ENCODE measurements at regions not wholly inside any gene's neighbourhood (a gene's known extent, or its start where the extent isn't known, plus 50 kb on each side); places are given as distances from the start of the nearest gene placed in this dataset.

DNA sequence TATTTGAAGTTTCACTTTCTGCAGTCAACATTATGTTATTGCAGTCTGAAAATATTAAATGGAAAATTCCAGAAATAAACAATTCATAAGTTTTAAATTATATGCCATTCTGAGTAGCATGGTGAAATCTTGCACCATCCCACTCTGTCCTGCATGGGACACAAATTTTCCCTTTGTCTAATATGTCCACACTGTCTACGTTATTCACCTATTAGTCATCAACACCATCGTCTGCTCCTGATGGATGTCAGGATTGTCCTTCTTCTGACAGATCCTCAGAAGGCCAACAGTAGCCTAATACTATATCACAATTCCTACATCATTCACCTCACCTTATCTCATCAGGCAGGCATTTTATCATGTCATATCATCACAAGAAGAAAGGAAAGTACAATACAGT lies 163.1 kb downstream of the TXNL1 start:
- H3K4me1 ChIP-seq, result peaks cover 8% of the 10 kb centered on the region
- no peak for DNase-seq (ENCODE audit: low spot score in 2 of 2)
- no peaks in the 10 kb centered on the region for H3K36me3 ChIP-seq (replicated peaks)
- no peak overlapping the region for H3K4me3 ChIP-seq
- in situ Hi-C loops (cut with MboI; ENCODE audit: low sequenced_read_pairs), result no loop called here
- no peaks in the 10 kb centered on the region for H3K9me3 ChIP-seq
- H3K27me3 ChIP-seq (ENCODE audit: low read depth), result no peaks in the 10 kb centered on the region

DNA sequence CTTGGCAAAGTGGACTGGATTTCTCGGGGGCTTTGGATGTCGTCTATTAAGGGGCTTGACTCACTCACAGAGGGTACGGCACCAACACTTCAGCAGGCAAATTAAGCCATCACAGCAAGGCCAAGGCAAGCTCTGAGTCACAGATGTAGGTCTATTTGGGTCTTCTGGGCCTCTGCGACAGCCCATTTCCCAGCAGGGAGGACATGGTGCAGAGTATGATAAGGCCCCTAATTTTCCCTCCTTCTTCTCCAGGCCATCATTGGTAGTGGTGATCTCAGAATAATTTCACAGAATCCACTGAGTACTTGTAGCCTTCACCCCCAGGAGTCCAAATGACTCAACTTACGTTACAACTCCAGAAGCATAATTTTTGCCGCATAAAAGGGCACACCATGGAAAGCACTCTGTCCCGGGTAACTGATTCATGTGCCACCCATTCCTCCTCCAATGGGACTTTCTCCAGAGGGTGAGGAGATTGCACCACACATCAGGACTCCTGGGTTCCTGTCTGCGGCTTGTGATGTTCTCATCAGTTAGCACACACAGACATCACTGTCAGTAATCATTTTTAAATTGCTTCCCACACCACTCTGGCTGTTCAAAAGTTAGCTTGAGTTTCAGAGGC lies 164.9 kb downstream of the TXNL1 start:
- DNase-seq (ENCODE audit: low spot score in 2 of 2), result no peak
- H3K4me1 ChIP-seq, result peaks cover 8% of the 10 kb centered on the region
- in situ Hi-C loops (cut with MboI; ENCODE audit: low sequenced_read_pairs), result no loop called here
- no peak overlapping the region for H3K4me3 ChIP-seq
- H3K27me3 ChIP-seq (ENCODE audit: low read depth), result no peaks in the 10 kb centered on the region
- H3K9me3 ChIP-seq, result no peaks in the 10 kb centered on the region
- H3K36me3 ChIP-seq (replicated peaks), result no peaks in the 10 kb centered on the region

DNA sequence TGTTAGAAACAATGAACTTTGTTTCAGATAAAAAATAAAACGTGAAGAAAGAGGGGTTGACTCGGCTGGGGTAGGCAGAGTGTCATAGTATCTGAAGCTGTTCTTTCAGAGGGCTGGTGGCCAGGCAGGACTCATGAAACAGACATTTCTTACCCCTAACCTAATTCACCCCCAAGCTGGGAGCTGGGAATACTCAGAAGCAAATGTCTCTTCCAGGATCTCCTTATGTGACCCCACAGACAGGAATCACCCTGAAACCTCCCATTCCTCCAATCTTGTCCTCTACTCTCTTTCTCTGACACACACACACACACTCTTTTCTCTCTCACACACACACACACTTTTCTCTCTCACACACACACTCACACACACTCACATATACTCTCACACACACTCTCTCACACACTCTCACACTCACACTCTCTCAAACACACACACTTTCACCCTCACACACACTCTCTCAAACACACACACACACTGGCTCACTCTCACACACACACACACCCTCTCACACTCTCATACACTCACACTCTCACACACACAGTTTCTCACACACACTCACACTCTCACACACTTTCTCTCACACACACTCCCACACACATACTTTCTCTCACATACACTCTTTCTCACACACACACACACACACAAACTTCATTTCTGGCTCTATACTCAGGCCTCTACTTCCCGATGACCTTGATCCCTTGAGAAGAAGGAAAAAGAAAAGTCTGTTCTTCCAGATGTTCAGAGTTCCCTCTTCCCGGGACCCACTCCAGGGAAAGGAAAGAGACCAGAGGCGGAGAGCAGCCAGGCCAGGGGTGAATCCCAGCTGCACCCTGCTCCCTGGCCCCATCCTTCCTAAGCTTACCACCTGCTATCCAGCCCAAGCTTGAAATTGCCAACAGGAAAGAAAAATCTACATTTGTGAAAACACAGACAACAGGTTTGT lies 167.7 kb downstream of the TXNL1 start:
- DNase-seq (ENCODE audit: low spot score in 2 of 2), result no peak
- Histone ChIP-seq H3K36me3 (replicated peaks) (no peaks in the 10 kb centered on the region), H3K27me3 (ENCODE audit: low read depth) (no peaks in the 10 kb centered on the region), H3K4me3 (no peak overlapping the region), H3K9me3 (peaks cover 6% of the 10 kb centered on the region; the same call in 1 of the 2 replicates), H3K4me1 (peaks cover 8% of the 10 kb centered on the region)
- in situ Hi-C loops (cut with MboI; ENCODE audit: low sequenced_read_pairs), result no loop called here

DNA sequence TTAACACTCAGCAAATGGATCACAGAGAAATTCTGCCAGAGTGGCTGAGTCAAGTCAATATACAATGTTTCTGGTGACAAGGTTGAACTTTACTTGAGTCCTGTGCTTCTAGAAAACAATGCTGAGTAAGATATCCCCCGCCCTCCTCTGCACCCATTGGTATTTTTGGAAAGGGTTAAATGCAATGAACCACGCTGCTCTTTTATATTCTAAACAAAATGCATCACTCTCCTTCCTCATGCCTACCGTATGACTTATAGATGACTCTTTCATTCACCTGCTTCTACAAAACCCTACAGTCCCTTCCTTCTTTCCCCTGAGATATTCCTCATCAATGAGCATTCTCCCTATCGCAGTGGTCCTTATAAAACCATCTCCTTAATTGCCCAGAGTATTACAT lies 168.8 kb downstream of the TXNL1 start:
- H3K9me3 ChIP-seq, result peaks cover 6% of the 10 kb centered on the region; the same call in 1 of the 2 replicates
- in situ Hi-C loops (cut with MboI; ENCODE audit: low sequenced_read_pairs), result no loop called here
- H3K36me3 ChIP-seq (replicated peaks), result no peaks in the 10 kb centered on the region
- DNase-seq (ENCODE audit: low spot score in 2 of 2), result no peak
- no peak overlapping the region for H3K4me3 ChIP-seq
- H3K27me3 ChIP-seq (ENCODE audit: low read depth), result no peaks in the 10 kb centered on the region
- H3K4me1 ChIP-seq, result peaks cover 8% of the 10 kb centered on the region

DNA sequence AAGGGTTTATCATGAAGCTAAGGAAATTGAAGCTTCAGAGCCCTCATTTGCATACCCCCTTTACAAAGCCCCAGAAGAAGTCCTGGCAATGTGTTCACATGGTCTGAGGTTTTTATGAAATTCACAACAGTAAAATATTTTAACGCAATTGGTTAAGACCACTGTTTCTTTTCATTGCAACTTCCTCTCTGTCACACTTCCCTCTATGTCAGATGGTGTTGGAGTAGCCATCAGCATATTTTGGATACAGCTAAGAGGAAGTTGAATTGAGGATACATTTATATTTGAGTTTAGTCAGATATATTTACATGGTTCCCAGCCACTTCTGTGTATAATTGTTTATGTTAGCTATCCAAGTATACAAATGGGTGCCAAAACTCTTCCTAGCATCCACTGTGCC lies 170.0 kb downstream of the TXNL1 start:
- in situ Hi-C loops (cut with MboI; ENCODE audit: low sequenced_read_pairs), result no loop called here
- no peak for DNase-seq (ENCODE audit: low spot score in 2 of 2)

DNA sequence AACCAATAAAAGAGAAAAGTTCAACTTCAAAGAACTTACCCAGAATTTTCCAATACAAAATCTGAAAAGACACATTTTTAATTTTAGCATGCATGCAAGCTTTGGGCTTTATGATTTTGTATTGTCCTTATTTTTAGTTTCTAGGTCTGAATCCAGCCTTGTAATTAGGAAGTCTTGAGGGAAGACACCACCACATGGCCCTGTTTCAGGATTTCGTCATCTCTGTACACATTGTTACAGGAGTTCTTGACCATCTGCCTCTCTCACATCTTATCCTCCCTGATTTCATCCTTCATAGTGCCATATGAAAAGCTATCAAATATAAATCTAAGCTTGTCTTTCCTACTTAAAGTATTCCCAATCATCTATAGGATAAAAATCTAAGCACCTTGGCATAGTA lies 176.1 kb downstream of the TXNL1 start:
- in situ Hi-C loops (cut with MboI; ENCODE audit: low sequenced_read_pairs), result no loop called here
- Histone ChIP-seq H3K36me3 (replicated peaks) (no peaks in the 10 kb centered on the region), H3K9me3 (no peaks in the 10 kb centered on the region; the same call in 1 of the 2 replicates), H3K4me1 (no peaks in the 10 kb centered on the region), H3K4me3 (no peak overlapping the region), H3K27me3 (ENCODE audit: low read depth) (no peaks in the 10 kb centered on the region)
- no peak for DNase-seq (ENCODE audit: low spot score in 2 of 2)

More for the DNA sequence above, 170.0 kb downstream of the TXNL1 start:
- Histone ChIP-seq H3K4me1 (peaks cover 8% of the 10 kb centered on the region), H3K36me3 (replicated peaks) (no peaks in the 10 kb centered on the region), H3K9me3 (peaks cover 6% of the 10 kb centered on the region; the same call in 1 of the 2 replicates), H3K27me3 (ENCODE audit: low read depth) (no peaks in the 10 kb centered on the region), H3K4me3 (no peak overlapping the region)

DNA sequence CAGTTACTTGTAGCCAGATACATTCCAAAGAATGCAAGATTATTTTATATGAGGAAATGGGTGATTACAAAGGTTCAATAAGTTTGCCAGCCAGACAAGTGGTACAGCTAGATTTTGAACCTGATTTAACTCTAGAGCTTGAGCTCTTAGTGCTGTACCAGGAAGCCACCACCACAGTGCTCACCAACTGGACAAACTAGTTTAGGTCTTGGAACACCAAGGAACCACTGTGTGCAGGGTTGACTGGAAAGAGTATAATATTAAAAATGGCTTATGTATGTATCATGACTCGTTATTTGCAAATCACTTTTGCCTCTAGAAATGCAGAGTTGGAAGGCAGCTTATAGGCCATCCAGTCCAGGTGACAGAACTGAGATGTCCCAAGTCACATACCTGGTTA lies 177.2 kb downstream of the TXNL1 start:
- Histone ChIP-seq H3K9me3 (no peaks in the 10 kb centered on the region), H3K4me3 (no peak overlapping the region), H3K4me1 (no peaks in the 10 kb centered on the region), H3K27me3 (ENCODE audit: low read depth) (no peaks in the 10 kb centered on the region), H3K36me3 (replicated peaks) (no peaks in the 10 kb centered on the region)
- no peak for DNase-seq (ENCODE audit: low spot score in 2 of 2)
- in situ Hi-C loops (cut with MboI; ENCODE audit: low sequenced_read_pairs), result no loop called here

DNA sequence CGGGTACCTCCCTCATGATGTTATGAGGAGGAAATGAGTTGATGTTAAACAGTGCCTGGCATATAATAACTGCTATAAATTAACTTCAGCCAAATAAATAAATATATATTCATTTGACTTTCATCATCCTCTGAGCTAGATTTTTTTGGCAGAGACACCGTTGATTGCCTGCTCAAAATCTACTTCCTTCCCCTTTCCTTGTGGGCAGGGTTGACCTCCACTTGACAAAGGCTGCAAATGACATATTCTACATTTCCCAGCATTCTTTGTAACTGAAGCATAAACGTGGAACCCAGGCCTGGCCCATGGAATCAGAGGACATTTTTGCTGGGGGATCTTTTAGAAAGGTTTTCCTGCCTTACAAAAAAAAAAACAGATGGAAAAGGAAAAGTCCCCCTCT lies 177.8 kb downstream of the TXNL1 start:
- no peak overlapping the region for H3K4me3 ChIP-seq
- H3K27me3 ChIP-seq (ENCODE audit: low read depth), result no peaks in the 10 kb centered on the region
- H3K4me1 ChIP-seq, result no peaks in the 10 kb centered on the region
- in situ Hi-C loops (cut with MboI; ENCODE audit: low sequenced_read_pairs), result no loop called here
- no peak for DNase-seq (ENCODE audit: low spot score in 2 of 2)
- no peaks in the 10 kb centered on the region for H3K9me3 ChIP-seq
- no peaks in the 10 kb centered on the region for H3K36me3 ChIP-seq (replicated peaks)

DNA sequence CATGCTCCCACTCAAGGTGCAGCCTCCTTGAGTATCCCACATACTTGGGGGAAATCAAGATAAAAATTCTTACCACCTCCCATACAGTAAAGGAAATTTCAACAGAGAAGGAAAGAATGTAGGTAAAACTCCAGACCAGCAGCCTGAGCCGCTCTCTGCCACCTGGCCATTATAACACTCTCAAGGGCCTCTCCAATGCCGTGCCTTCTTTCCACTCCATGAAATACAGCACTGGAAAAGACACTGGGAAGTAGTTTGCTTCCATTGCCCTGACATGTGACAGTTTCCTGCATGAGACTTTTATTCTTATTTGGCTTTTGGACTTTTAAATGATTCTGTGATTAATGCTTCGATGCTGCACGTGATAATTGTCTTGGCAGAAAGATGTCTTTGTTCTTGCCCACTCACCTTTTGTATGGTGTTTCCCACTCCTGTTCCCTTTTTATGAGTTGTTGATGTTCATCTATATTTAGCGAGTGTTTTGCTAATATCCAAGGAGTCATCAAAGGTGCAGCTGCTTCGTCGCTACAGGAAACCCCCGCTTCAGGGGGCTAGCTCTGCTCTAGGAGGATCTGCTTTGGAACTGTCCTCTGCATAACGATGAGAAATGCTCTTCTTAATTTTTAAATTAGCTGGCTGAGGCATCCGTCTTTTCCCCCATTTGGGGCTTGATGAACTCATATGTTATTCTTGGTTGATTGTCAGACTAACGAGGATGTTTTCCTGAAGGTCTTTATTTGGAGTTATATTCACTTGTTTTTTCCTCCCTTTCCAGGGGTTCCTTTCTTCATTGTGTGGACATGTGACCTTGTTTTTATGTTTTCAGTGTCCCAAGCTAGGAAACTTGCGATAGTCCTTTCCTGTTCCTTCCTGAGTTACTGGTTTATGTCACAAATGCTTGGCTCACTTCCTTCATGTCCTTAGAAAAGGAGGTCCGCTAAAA lies 179.4 kb downstream of the TXNL1 start:
- Histone ChIP-seq H3K36me3 (replicated peaks) (no peaks in the 10 kb centered on the region), H3K4me1 (peaks cover 5% of the 10 kb centered on the region), H3K9me3 (no peaks in the 10 kb centered on the region), H3K4me3 (no peak overlapping the region), H3K27me3 (ENCODE audit: low read depth) (no peaks in the 10 kb centered on the region)
- in situ Hi-C loops (cut with MboI; ENCODE audit: low sequenced_read_pairs), result no loop called here
- DNase-seq (ENCODE audit: low spot score in 2 of 2), result no peak

DNA sequence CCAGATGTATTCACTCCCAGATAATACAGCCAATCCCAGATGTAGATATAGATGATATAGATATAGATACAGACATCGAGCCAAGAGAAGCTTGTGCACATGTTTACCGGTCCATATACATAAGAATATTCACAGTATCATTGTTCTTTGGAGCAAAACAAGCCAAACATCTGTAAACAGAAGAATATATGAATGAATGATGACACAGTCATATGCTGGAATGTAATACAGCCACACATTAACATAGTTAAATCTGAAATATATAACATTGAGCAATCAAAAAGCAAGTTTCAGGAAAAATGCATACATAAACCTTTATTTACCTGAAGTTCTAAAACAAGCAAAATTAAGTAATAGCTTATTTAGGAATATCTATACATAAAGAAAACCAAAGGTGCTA lies 182.5 kb downstream of the TXNL1 start:
- H3K4me1 ChIP-seq, result peaks cover 20% of the 10 kb centered on the region
- no peaks in the 10 kb centered on the region for H3K9me3 ChIP-seq
- H3K36me3 ChIP-seq (replicated peaks), result no peaks in the 10 kb centered on the region
- H3K4me3 ChIP-seq, result no peak overlapping the region
- in situ Hi-C loops (cut with MboI; ENCODE audit: low sequenced_read_pairs), result no loop called here
- H3K27me3 ChIP-seq (ENCODE audit: low read depth), result no peaks in the 10 kb centered on the region
- DNase-seq (ENCODE audit: low spot score in 2 of 2), result no peak

DNA sequence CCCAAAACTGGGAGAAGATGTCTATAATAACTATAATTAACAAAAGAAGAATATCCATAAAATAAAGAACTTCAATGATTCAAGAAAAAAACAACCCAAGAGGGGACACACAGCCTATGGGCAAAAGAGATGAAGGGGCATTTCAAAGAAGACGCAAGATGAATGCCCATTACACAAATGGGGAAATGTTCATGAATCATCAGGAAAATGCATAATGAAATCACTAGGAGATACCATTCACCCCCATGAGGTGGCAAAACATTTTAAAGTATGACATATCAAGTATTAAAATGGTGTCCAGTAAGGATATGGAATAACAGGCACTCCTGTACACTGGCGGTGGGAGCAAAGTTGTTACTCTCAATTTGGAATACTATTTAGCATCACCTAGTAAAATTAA lies 183.3 kb downstream of the TXNL1 start:
- H3K9me3 ChIP-seq, result no peaks in the 10 kb centered on the region
- DNase-seq (ENCODE audit: low spot score in 2 of 2), result no peak
- H3K4me3 ChIP-seq, result no peak overlapping the region
- in situ Hi-C loops (cut with MboI; ENCODE audit: low sequenced_read_pairs), result no loop called here
- H3K36me3 ChIP-seq (replicated peaks), result no peaks in the 10 kb centered on the region
- peaks cover 20% of the 10 kb centered on the region for H3K4me1 ChIP-seq
- no peaks in the 10 kb centered on the region for H3K27me3 ChIP-seq (ENCODE audit: low read depth)

DNA sequence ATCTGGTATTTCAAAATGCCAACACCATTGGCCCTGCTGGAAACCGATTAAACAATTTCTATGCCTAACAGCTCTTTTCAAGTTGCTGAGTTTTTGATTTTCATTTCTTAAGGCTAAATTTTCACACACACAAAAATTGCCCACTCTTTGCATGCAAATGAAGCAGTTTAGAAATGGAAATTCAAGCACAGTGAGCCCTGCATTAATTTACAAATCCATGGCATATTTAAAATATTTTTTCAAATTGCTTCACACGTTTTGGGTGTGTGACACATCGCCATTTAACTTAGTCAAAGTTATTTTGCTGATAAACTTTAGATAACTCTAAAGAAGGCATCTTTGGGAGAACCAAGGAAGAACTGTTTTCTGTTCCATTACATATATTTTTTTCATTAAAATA lies 184.8 kb downstream of the TXNL1 start:
- no peaks in the 10 kb centered on the region for H3K27me3 ChIP-seq (ENCODE audit: low read depth)
- peaks cover 20% of the 10 kb centered on the region for H3K4me1 ChIP-seq
- no peak overlapping the region for H3K4me3 ChIP-seq
- H3K9me3 ChIP-seq, result no peaks in the 10 kb centered on the region
- in situ Hi-C loops (cut with MboI; ENCODE audit: low sequenced_read_pairs), result no loop called here
- no peaks in the 10 kb centered on the region for H3K36me3 ChIP-seq (replicated peaks)
- DNase-seq (ENCODE audit: low spot score in 2 of 2), result peak in 1 of 2 experiments; percentile 76

DNA sequence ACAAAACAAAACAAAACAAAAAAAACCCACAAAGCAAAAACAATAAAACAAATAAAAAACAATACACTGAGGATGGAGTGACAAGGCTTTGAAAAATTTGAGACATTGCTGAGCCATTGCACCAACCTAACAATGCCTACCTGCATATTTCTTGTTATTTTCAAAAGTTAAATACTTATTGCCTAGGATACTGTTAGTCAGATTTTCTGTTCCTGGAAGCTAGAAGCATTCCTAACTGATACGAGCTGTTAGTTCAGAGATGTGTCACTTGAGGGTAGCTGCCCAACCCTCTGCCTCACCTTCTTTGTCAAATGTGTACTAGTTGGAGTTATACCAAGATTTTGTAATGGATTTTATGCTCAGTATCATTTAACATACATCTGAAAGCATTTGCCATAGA lies 187.2 kb downstream of the TXNL1 start:
- no peaks in the 10 kb centered on the region for H3K36me3 ChIP-seq (replicated peaks)
- in situ Hi-C loops (cut with MboI; ENCODE audit: low sequenced_read_pairs), result no loop called here

More for the DNA sequence above, 187.2 kb downstream of the TXNL1 start:
- no peak overlapping the region for H3K4me3 ChIP-seq
- H3K9me3 ChIP-seq, result no peaks in the 10 kb centered on the region
- peaks cover 25% of the 10 kb centered on the region for H3K4me1 ChIP-seq
- H3K27me3 ChIP-seq (ENCODE audit: low read depth), result no peaks in the 10 kb centered on the region
- no peak for DNase-seq (ENCODE audit: low spot score in 2 of 2)

Data from HAP-1 (cell line).